HCEC 1CT (cell line): ENCODE measurements at regions not wholly inside any gene's neighbourhood (a gene's known extent, or its start where the extent isn't known, plus 50 kb on each side); places are given as distances from the start of the nearest gene placed in this dataset.
"Not testable (repeated sequence)": the region's sequence is repeated elsewhere in the genome, so short reads cannot be mapped to it uniquely, and the experiment has no call there.

Source experiments
- DNase-seq: peaks from one replicate; pipeline ENCODE4 v3.0.0-alpha.2; 2017

GRCh38 chr3:190984502-190985244, 122.2 kb upstream of the GMNC start:
- DNase-seq: no peak

- DNase-seq: no peak
These were observed 121.4 kb upstream of the GMNC start for GRCh38 chr3:190983875-190984274.

GRCh38 chr3:190973771-190974170, 111.3 kb upstream of the GMNC start:
- no peak for DNase-seq

- peak; percentile 45 for DNase-seq
These were observed 110.4 kb upstream of the GMNC start for GRCh38 chr3:190972840-190973270.

- no peak for DNase-seq
These were observed 109.7 kb upstream of the GMNC start for GRCh38 chr3:190972196-190972595.

GRCh38 chr3:190970560-190970959, 108.1 kb upstream of the GMNC start:
- DNase-seq: no peak

- no peak for DNase-seq
These were observed 106.1 kb upstream of the GMNC start for GRCh38 chr3:190968616-190969015.

- DNase-seq: not testable (repeated sequence)
These were observed 102.4 kb upstream of the GMNC start for GRCh38 chr3:190964931-190965330.

- DNase-seq: no peak
These were observed 96.6 kb upstream of the GMNC start for GRCh38 chr3:190959077-190959476.

GRCh38 chr3:190941694-190942260, 79.3 kb upstream of the GMNC start:
- DNase-seq: no peak

- DNase-seq: not testable (repeated sequence)
These were observed 72.1 kb upstream of the GMNC start for GRCh38 chr3:190934616-190935015.

- DNase-seq: no peak
These were observed 64.1 kb upstream of the GMNC start for GRCh38 chr3:190926619-190927018.

- no peak for DNase-seq
These were observed 50.2 kb upstream of the GMNC start for GRCh38 chr3:190912736-190913135.
